T47D (cell line): ENCODE measurements at regions not wholly inside any gene's neighbourhood (a gene's known extent, or its start where the extent isn't known, plus 50 kb on each side); places are given as distances from the start of the nearest gene placed in this dataset.

ENCODE experiments used
- DNase-seq, 2 experiments: peaks; one replicate each; pipeline versions ENCODE4 v3.0.0 to v3.0.0-alpha.2; 2011 to 2012; ENCODE audit warnings: low read depth in 1 of 2, low spot score in 1 of 2
- JUND ChIP-seq: IDR thresholded peaks from 2 replicates; pipeline ENCODE4 v1.6.1; 2012; ENCODE audit warnings: low read depth
- in situ Hi-C: cut with HindIII; loops from 2 replicates; pipeline ENCODE4 v1.10.0; 2016; ENCODE audit warnings: low sequenced_read_pairs, low pct_unique_long_range_greater_than_20kb

GRCh38 chr13:84662491-84662890 is 780.2 kb upstream of the SLITRK1 start:
- in situ Hi-C loops = no loop called here
- no peak for TF ChIP-seq JUND
- DNase-seq = no peak

- in situ Hi-C loops = no loop called here
- no peak for DNase-seq
- no peak for TF ChIP-seq JUND
Measured at GRCh38 chr13:84661718-84662117, 779.4 kb upstream of the SLITRK1 start.

- no peak for TF ChIP-seq JUND
- in situ Hi-C loops = no loop called here
- no peak for DNase-seq
Measured at GRCh38 chr13:84659359-84659661, 777.0 kb upstream of the SLITRK1 start.

GRCh38 chr13:84658491-84659358 is 776.5 kb upstream of the SLITRK1 start:
- TF ChIP-seq JUND = no peak
- no peak for DNase-seq
- in situ Hi-C loops = no loop called here

- DNase-seq = no peak
- no peak for TF ChIP-seq JUND
- in situ Hi-C loops = no loop called here
Measured at GRCh38 chr13:84655677-84656076, 773.4 kb upstream of the SLITRK1 start.

- in situ Hi-C loops = no loop called here
- DNase-seq = no peak
- no peak for TF ChIP-seq JUND
Measured at GRCh38 chr13:84654654-84655275, 772.5 kb upstream of the SLITRK1 start.

- TF ChIP-seq JUND = no peak
- DNase-seq = no peak
- in situ Hi-C loops = no loop called here
Measured at GRCh38 chr13:84653915-84654534, 771.8 kb upstream of the SLITRK1 start.

- no peak for DNase-seq
- no peak for TF ChIP-seq JUND
- in situ Hi-C loops = no loop called here
Measured at GRCh38 chr13:84651705-84652104, 769.4 kb upstream of the SLITRK1 start.

- no peak for TF ChIP-seq JUND
- in situ Hi-C loops = no loop called here
- peak in 1 of 2 experiments; percentile 2 for DNase-seq
Measured at GRCh38 chr13:84651288-84651687, 769.0 kb upstream of the SLITRK1 start.

- in situ Hi-C loops = no loop called here
- no peak for TF ChIP-seq JUND
- DNase-seq = no peak
Measured at GRCh38 chr13:84649853-84650252, 767.6 kb upstream of the SLITRK1 start.

GRCh38 chr13:84648069-84648640 is 765.9 kb upstream of the SLITRK1 start:
- in situ Hi-C loops = no loop called here
- no peak for DNase-seq

GRCh38 chr13:84646957-84647356 is 764.7 kb upstream of the SLITRK1 start:
- TF ChIP-seq JUND = no peak
- no peak for DNase-seq
- in situ Hi-C loops = no loop called here

More at GRCh38 chr13:84648069-84648640, 765.9 kb upstream of the SLITRK1 start:
- TF ChIP-seq JUND = no peak
